ENCODE measurements at regions not wholly inside any gene's neighbourhood (a gene's known extent, or its start where the extent isn't known, plus 50 kb on each side); places are given as distances from the start of the nearest gene placed in this dataset.

DNA sequence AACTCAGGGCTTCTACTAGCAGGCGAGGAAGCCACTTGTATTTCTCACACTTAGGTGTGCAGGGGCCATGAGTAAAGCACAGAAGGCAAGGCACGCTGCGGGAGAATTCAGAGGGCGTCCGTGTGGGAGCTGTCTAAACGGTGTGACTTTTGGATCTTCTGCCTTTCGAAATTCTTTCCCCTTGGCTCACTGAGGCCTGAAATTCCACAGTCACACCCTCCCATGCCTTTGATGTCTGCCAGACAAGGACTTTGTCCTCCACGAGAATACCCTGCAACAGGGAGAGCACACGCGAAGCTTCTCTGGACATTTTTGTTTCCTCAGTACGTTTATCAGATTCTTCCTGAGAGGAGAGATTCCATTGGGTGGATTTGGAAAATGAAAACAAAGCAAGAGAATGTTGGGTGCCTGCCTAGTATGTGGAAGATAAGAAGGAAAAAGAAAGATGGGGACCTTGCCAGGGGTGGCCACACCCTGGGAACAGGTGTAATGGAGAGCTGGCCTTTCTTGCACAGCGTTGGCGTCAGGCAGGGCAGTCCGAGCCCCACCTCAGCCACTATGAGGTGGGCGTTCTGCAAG is 235.7 kb downstream of the MYLK4 start:
- H3K36me3 Mint-ChIP-seq (ENCODE audit: unreplicated experiment) = no peaks in the 10 kb centered on the region
- DNase-seq (ENCODE audit: extremely low spot score, unreplicated experiment) = no peak
- TF ChIP-seq, protein P1, sequence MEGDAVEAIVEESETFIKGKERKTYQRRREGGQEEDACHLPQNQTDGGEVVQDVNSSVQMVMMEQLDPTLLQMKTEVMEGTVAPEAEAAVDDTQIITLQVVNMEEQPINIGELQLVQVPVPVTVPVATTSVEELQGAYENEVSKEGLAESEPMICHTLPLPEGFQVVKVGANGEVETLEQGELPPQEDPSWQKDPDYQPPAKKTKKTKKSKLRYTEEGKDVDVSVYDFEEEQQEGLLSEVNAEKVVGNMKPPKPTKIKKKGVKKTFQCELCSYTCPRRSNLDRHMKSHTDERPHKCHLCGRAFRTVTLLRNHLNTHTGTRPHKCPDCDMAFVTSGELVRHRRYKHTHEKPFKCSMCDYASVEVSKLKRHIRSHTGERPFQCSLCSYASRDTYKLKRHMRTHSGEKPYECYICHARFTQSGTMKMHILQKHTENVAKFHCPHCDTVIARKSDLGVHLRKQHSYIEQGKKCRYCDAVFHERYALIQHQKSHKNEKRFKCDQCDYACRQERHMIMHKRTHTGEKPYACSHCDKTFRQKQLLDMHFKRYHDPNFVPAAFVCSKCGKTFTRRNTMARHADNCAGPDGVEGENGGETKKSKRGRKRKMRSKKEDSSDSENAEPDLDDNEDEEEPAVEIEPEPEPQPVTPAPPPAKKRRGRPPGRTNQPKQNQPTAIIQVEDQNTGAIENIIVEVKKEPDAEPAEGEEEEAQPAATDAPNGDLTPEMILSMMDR (IDR thresholded peaks at IDR 0.05) = no peak
- H3K4me1 Mint-ChIP-seq (ENCODE audit: unreplicated experiment) = peaks cover 23% of the 10 kb centered on the region
- H3K4me3 Mint-ChIP-seq (ENCODE audit: unreplicated experiment) = no peak overlapping the region
- no peak overlapping the region for H3K27ac Mint-ChIP-seq (ENCODE audit: unreplicated experiment)
- H3K9me3 Mint-ChIP-seq (ENCODE audit: unreplicated experiment) = peaks cover 11% of the 10 kb centered on the region
- H3K27me3 Mint-ChIP-seq (ENCODE audit: unreplicated experiment) = no peaks in the 10 kb centered on the region

DNA sequence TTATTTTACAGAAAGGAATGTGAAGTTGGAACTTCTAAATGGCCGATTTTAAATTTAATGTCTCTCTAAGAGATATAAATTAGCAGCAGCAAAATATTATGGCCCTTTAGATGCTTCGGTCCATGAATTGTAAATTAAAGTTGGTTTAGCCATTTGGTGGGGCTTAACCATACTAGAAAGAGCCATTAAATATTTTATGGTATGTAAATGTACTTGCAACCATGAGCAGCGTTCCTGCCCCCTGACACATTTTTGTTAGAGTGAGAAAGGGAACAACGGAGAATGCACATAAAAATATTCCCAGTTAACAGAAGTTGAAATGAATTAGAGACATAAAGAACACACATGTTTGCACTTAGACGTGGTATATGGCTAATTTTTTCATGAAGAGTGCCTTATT is 237.9 kb downstream of the MYLK4 start:
- peaks cover 2% of the 10 kb centered on the region for H3K36me3 Mint-ChIP-seq (ENCODE audit: unreplicated experiment)
- TF ChIP-seq, protein P1 (IDR thresholded peaks at IDR 0.05) = no peak
- no peaks in the 10 kb centered on the region for H3K9me3 Mint-ChIP-seq (ENCODE audit: unreplicated experiment)
- peaks cover 3% of the 10 kb centered on the region for H3K27me3 Mint-ChIP-seq (ENCODE audit: unreplicated experiment)
- DNase-seq (ENCODE audit: extremely low spot score, unreplicated experiment) = no peak
- H3K4me1 Mint-ChIP-seq (ENCODE audit: unreplicated experiment) = peaks cover 10% of the 10 kb centered on the region
- H3K27ac Mint-ChIP-seq (ENCODE audit: unreplicated experiment) = no peak overlapping the region
- H3K4me3 Mint-ChIP-seq (ENCODE audit: unreplicated experiment) = no peak overlapping the region

DNA sequence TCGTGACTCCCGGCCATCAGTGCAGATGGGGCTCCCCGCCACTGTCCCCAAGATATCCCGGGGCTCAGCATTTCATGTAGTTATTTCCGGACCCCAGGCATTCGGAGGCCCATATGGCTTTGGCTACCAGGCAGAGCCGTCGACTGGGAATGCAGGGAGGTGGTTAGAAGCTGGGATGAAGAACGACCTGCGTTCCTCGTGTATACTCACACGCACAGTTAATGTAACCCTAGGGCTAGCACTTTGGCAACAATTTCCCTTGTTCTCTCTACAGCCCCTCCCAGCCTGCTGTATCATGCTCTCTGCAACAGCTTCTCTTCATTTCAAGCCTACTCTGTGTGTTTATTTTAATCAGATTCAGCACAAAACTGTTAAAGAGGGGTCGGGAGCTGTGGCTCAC is 240.4 kb downstream of the MYLK4 start:
- no peak for DNase-seq (ENCODE audit: extremely low spot score, unreplicated experiment)
- H3K27ac Mint-ChIP-seq (ENCODE audit: unreplicated experiment) = no peak overlapping the region
- H3K9me3 Mint-ChIP-seq (ENCODE audit: unreplicated experiment) = no peaks in the 10 kb centered on the region

DNA sequence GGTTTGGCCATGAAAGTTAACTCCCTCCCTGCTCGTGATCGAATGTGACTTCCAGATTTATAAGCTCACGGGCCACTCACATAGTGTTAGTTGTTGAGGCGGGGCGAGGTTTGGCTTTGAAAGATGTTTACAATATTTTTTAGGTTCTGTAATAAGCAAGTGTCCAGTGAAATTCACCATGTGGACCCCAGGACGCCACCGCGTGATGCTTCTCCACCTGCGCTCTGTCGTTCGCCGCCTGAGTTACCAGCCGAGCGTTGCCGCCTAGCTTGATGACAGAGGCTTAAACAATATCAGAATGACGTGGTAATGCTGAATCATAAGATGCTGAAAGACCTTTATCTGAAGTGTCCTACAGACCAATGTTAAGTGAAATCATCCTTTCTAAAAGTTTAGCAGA is 241.0 kb downstream of the MYLK4 start:
- Mint-ChIP-seq H3K27me3 (ENCODE audit: unreplicated experiment) (peaks cover 3% of the 10 kb centered on the region), H3K4me3 (ENCODE audit: unreplicated experiment) (no peak overlapping the region), H3K9me3 (ENCODE audit: unreplicated experiment) (no peaks in the 10 kb centered on the region), H3K4me1 (ENCODE audit: unreplicated experiment) (peaks cover 18% of the 10 kb centered on the region), H3K27ac (ENCODE audit: unreplicated experiment) (no peak overlapping the region), H3K36me3 (ENCODE audit: unreplicated experiment) (peaks cover 2% of the 10 kb centered on the region)
- TF ChIP-seq, protein P1 (IDR thresholded peaks at IDR 0.05) = no peak
- DNase-seq (ENCODE audit: extremely low spot score, unreplicated experiment) = no peak

More for the DNA sequence above, 240.4 kb downstream of the MYLK4 start:
- Mint-ChIP-seq H3K4me1 (ENCODE audit: unreplicated experiment) (peaks cover 15% of the 10 kb centered on the region), H3K36me3 (ENCODE audit: unreplicated experiment) (peaks cover 2% of the 10 kb centered on the region), H3K27me3 (ENCODE audit: unreplicated experiment) (peaks cover 3% of the 10 kb centered on the region), H3K4me3 (ENCODE audit: unreplicated experiment) (no peak overlapping the region)
- TF ChIP-seq, protein P1 (IDR thresholded peaks at IDR 0.05) = no peak

DNA sequence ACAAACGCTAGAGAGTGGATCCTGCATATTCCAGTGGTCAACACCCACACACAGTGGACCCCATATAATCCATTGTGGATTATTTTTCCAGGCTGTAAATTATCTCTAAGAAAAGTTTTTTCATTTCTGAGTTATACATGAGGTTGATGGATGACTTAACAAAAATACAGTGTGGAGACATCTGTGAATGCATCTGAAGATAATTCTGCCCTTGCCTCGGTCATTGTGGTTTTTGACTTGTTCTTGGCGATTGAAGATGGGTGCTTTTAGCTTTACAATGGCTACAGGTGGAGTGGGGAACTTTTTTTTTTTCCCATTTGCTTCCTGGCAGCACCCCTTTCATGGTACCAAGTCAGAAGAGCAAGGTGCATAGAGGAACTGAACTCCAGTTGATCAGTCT is 242.7 kb downstream of the MYLK4 start:
- H3K9me3 Mint-ChIP-seq (ENCODE audit: unreplicated experiment) = no peaks in the 10 kb centered on the region

More for the DNA sequence above, 242.7 kb downstream of the MYLK4 start:
- Mint-ChIP-seq H3K4me3 (ENCODE audit: unreplicated experiment) (no peak overlapping the region), H3K36me3 (ENCODE audit: unreplicated experiment) (peaks cover 2% of the 10 kb centered on the region), H3K4me1 (ENCODE audit: unreplicated experiment) (peaks cover 30% of the 10 kb centered on the region), H3K27me3 (ENCODE audit: unreplicated experiment) (peaks cover 3% of the 10 kb centered on the region), H3K27ac (ENCODE audit: unreplicated experiment) (no peak overlapping the region)
- DNase-seq (ENCODE audit: extremely low spot score, unreplicated experiment) = no peak
- TF ChIP-seq, protein P1 (IDR thresholded peaks at IDR 0.05) = no peak

All from osteocyte (in vitro differentiated cells).